ENCODE measurements at regions not wholly inside any gene's neighbourhood (a gene's known extent, or its start where the extent isn't known, plus 50 kb on each side); places are given as distances from the start of the nearest gene placed in this dataset.
"Not testable (repeated sequence)": the region's sequence is repeated elsewhere in the genome, so short reads cannot be mapped to it uniquely, and the experiment has no call there.

GRCh38 chr3:161649900-161650484 is 153.4 kb downstream of the OTOL1 start:
- H3K4me3 ChIP-seq (ENCODE audit: low read length) = no peak overlapping the region
- no peak for TF ChIP-seq CTCF (conservative IDR thresholded peaks at IDR 0.05; ENCODE audit: low read depth, low read length)
- DNase-seq (ENCODE audit: low read depth) = no peak

GRCh38 chr3:161657786-161658185 is 161.2 kb downstream of the OTOL1 start:
- DNase-seq (ENCODE audit: low read depth) = no peak
- TF ChIP-seq CTCF (conservative IDR thresholded peaks at IDR 0.05; ENCODE audit: low read depth, low read length) = no peak
- no peak overlapping the region for H3K4me3 ChIP-seq (ENCODE audit: low read length)

- H3K4me3 ChIP-seq (ENCODE audit: low read length) = no peak overlapping the region
- DNase-seq (ENCODE audit: low read depth) = no peak
- no peak for TF ChIP-seq CTCF (conservative IDR thresholded peaks at IDR 0.05; ENCODE audit: low read depth, low read length)
These were observed 174.5 kb downstream of the OTOL1 start for GRCh38 chr3:161671141-161671540.

DNA sequence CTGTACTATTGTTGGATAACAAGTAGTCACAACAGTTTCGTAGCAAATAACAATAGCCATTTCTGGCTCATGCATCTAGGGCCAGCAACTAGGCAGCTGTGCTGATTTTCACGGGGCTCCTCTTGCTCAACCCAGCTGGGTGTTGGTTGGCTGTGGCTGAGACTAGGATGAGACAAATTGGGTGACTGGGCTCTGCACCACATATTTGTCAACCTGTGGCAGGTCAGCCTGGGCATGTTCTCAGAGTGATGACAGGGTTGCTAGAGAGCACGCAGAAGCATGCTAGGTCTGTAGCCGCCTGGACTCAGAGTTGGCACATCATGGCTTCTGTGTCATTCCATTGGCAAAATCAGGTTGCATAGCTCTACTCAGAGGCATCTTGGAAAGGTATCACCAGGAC is 175.9 kb downstream of the OTOL1 start:
- no peak for DNase-seq (ENCODE audit: low read depth)
- no peak overlapping the region for H3K4me3 ChIP-seq (ENCODE audit: low read length)
- TF ChIP-seq CTCF (conservative IDR thresholded peaks at IDR 0.05; ENCODE audit: low read depth, low read length) = no peak

DNA sequence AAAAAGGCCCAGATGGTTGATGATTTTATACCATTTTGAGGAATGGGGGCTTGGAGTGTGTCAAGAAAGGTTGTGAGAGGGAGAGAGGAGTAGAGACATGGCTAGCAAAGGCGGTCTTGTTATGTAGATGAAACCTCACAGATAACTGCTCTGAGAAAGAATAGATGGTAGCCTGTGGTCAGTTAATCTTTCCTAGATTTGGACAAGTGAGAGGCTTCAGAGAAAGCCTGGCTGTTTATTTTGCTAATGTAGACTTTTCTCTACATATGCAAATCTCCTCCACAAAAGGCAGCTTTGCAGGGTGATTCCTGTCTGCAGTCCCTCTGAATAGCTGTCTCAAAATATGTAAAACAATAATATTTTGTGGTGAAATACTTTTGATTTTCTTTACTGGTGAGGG is 177.3 kb downstream of the OTOL1 start:
- DNase-seq (ENCODE audit: low read depth) = no peak
- no peak for TF ChIP-seq CTCF (conservative IDR thresholded peaks at IDR 0.05; ENCODE audit: low read depth, low read length)
- no peak overlapping the region for H3K4me3 ChIP-seq (ENCODE audit: low read length)

- no peak for TF ChIP-seq CTCF (conservative IDR thresholded peaks at IDR 0.05; ENCODE audit: low read depth, low read length)
- no peak overlapping the region for H3K4me3 ChIP-seq (ENCODE audit: low read length)
- no peak for DNase-seq (ENCODE audit: low read depth)
These were observed 177.8 kb downstream of the OTOL1 start for GRCh38 chr3:161674402-161674801.

GRCh38 chr3:161681831-161682230 is 185.2 kb downstream of the OTOL1 start:
- not testable (repeated sequence) for DNase-seq (ENCODE audit: low read depth); H3K4me3 ChIP-seq (ENCODE audit: low read length)

DNA sequence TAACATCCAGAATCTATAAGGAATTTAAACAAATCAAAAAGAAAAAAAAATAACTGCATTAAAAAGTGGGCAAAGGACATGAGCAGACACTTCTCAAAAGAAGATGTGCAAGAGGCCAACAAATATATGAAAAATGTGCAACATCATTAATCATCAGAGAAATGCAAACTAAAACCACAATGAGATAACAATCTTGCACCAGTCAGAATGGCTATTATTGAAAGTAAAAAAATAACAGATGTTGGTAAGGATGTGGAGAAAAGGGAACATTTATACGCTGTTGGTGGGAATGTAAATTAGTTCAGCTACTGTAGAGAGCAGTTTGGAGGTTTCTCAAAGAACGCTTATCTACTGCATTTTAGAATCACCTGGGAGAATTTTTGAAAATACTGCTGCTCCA is 186.1 kb downstream of the OTOL1 start:
- no peak for DNase-seq (ENCODE audit: low read depth)
- TF ChIP-seq CTCF (conservative IDR thresholded peaks at IDR 0.05; ENCODE audit: low read depth, low read length) = no peak
- no peak overlapping the region for H3K4me3 ChIP-seq (ENCODE audit: low read length)
